ENCODE measurements at regions not wholly inside any gene's neighbourhood (a gene's known extent, or its start where the extent isn't known, plus 50 kb on each side); places are given as distances from the start of the nearest gene placed in this dataset.

DNA sequence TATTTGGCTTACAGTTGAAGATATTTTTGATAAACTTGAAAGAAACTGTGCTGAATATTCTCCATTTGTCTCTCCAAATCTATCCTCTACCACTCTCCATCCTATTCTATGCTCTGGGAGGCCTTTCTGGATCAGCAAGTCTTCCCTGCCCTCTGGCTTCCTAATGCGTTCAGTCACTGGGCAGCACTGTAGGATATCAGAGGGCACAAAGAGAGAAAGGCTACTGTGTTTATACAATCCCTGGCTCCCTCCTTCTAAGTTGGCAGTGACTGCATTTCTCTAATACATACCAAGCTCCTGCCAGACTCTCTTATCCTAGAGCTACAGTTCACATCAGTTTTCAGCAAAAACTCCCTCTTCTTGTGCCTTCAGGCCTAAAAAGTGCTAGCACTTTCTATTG is 102.1 kb upstream of the FHIT start:
- no peak for TF ChIP-seq POLR2A (IDR thresholded peaks at IDR 0.05)
- TF ChIP-seq, protein P1, sequence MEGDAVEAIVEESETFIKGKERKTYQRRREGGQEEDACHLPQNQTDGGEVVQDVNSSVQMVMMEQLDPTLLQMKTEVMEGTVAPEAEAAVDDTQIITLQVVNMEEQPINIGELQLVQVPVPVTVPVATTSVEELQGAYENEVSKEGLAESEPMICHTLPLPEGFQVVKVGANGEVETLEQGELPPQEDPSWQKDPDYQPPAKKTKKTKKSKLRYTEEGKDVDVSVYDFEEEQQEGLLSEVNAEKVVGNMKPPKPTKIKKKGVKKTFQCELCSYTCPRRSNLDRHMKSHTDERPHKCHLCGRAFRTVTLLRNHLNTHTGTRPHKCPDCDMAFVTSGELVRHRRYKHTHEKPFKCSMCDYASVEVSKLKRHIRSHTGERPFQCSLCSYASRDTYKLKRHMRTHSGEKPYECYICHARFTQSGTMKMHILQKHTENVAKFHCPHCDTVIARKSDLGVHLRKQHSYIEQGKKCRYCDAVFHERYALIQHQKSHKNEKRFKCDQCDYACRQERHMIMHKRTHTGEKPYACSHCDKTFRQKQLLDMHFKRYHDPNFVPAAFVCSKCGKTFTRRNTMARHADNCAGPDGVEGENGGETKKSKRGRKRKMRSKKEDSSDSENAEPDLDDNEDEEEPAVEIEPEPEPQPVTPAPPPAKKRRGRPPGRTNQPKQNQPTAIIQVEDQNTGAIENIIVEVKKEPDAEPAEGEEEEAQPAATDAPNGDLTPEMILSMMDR (IDR thresholded peaks at IDR 0.05) = no peak
- no peak for TF ChIP-seq POLR2AphosphoS5 (IDR thresholded peaks at IDR 0.05)

Measured in stomach (tissue), 4 donors.